Nephron progenitor cell (in vitro differentiated cells): ENCODE measurements at regions not wholly inside any gene's neighbourhood (a gene's known extent, or its start where the extent isn't known, plus 50 kb on each side); places are given as distances from the start of the nearest gene placed in this dataset.
"Not testable (repeated sequence)": the region's sequence is repeated elsewhere in the genome, so short reads cannot be mapped to it uniquely, and the experiment has no call there.

ENCODE experiments used
- DNase-seq: peaks from one replicate; pipeline ENCODE4 v3.0.0; 2021
- H3K27ac Mint-ChIP-seq: 2 replicates; pipeline ENCODE4 v1.8.0; 2021; ENCODE audit warnings: mild to moderate bottlenecking, moderate library complexity, mixed read lengths
- H3K27me3 Mint-ChIP-seq: 2 replicates; pipeline ENCODE4 v1.8.0; 2021; ENCODE audit warnings: mild to moderate bottlenecking, low read depth, mixed read lengths; ENCODE audit not compliant: poor library complexity
- H3K36me3 Mint-ChIP-seq: 2 replicates; pipeline ENCODE4 v1.8.0; 2021; ENCODE audit warnings: low read depth, mixed read lengths
- H3K4me1 Mint-ChIP-seq: 2 replicates; pipeline ENCODE4 v1.8.0; 2021; ENCODE audit warnings: mixed read lengths
- H3K4me3 Mint-ChIP-seq: 2 replicates; pipeline ENCODE4 v1.8.0; 2021; ENCODE audit warnings: mild to moderate bottlenecking, moderate library complexity, mixed read lengths
- H3K9me3 Mint-ChIP-seq: 2 replicates; pipeline ENCODE4 v1.8.0; 2021; ENCODE audit warnings: mild to moderate bottlenecking, moderate library complexity, mixed read lengths
- TF ChIP-seq, protein P1 (sequence below): fragments of 200-600 bp; sonication (generic); IDR thresholded peaks from 2 replicates; pipeline ENCODE4 v1.5.0; 2021; ENCODE audit warnings: antibody characterized with exemption

DNA sequence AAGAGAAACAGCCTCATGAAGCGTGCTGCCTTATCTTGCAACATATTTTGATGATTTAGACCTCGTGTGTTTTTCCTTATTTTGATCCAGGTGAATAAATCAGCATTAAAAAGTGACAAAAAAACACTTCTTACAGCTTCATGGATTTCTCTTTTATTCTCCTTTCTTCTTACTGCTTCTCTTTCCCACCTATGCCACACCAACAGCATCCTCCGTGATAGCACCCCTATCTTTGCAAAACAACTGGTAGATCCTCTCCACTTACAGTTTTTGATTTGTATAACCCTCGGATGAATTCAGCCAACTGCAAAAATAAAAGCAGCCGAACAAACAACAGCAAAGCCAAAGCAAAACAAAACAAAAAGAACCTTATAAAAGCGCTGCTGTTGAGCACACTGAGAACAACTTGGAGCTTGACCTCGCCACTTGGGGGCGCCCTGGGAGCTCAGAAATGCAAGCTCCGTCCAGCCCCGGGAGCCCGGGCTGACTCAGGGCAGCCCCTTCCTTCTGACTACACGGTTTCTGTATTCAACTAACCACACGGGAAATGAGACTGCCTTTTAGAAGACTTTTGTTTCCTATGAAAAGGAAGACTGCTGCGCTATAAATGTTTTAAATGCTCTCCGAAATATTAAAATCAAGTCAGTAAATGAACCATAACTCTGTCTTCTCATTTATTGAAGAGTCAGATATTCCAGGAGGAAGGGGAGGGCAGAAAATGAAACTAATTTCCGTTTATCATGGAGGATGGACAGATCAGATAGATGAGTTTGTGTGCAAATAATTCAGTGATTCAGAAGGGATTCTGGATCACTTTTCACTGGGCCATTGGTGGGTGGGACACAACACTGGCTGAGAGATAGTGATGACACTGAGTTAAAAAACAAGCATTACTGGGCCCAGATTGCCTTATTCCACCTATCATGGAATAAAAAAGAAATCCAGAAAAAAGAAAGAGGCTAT is 186.8 kb downstream of the ATP6V0E2 start:
- not testable (repeated sequence) for H3K9me3 Mint-ChIP-seq, H3K27ac Mint-ChIP-seq, H3K4me3 Mint-ChIP-seq, H3K27me3 Mint-ChIP-seq, H3K36me3 Mint-ChIP-seq, H3K4me1 Mint-ChIP-seq
- TF ChIP-seq, protein P1, sequence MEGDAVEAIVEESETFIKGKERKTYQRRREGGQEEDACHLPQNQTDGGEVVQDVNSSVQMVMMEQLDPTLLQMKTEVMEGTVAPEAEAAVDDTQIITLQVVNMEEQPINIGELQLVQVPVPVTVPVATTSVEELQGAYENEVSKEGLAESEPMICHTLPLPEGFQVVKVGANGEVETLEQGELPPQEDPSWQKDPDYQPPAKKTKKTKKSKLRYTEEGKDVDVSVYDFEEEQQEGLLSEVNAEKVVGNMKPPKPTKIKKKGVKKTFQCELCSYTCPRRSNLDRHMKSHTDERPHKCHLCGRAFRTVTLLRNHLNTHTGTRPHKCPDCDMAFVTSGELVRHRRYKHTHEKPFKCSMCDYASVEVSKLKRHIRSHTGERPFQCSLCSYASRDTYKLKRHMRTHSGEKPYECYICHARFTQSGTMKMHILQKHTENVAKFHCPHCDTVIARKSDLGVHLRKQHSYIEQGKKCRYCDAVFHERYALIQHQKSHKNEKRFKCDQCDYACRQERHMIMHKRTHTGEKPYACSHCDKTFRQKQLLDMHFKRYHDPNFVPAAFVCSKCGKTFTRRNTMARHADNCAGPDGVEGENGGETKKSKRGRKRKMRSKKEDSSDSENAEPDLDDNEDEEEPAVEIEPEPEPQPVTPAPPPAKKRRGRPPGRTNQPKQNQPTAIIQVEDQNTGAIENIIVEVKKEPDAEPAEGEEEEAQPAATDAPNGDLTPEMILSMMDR, result peak; percentile 43
- DNase-seq, result peak; percentile 93

DNA sequence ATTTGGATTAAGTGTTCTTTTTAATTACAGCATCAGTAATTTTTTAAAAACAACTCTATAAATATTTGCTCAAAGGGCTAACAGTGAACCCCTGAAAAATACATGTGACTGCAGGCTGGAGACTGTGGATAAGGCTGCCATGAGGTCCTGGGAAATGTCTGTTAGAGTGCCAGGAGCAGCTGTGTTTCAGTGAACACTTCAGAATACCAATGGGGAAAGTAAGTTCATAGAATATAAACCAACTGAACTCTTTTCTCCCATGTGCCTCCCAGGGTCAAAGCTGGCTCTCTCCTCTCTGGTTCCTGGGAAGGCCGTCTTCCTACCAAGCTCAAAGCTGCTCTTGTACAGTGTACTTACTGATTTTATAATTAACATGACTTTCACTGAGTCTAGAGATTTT is 189.4 kb downstream of the ATP6V0E2 start:
- not testable (repeated sequence) for H3K27me3 Mint-ChIP-seq, H3K27ac Mint-ChIP-seq, H3K9me3 Mint-ChIP-seq, H3K36me3 Mint-ChIP-seq, DNase-seq, H3K4me3 Mint-ChIP-seq, H3K4me1 Mint-ChIP-seq

DNA sequence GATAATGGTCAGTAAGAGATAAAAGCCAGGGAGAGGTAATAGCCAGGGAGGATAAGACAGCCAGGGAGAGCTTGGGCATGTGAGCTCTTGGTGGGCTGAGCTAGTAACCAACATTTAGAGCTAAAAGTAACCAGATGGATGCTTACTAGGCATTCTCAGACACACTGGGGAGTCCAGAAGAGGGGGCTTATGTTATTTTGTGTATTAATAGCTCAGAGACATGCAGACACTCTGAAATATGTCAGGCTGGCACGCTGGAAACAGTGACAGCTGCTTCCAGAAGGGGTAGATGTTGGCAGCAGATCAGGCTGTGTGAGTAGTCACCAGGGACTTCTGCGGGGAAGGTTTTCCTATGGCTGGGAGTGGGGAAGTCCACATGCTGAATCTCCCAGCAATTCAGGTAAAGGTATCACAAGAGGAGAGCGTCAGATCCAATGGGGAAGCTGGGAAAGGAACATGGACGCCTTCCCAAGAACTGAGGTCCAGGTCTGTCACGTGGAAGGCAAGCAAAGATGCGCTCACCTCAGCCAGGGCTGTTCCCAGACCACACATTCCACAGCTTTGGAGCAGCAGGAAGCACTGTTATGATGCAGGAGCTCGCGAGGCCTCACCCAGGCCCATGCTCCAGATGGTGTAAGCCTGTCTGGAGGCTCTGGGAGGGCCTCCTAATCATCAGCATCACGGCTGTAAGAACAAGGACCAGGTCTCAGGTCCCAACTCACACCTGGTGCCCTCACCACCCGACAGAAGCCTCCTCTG is 196.0 kb downstream of the ATP6V0E2 start:
- H3K4me3 Mint-ChIP-seq, H3K9me3 Mint-ChIP-seq, H3K36me3 Mint-ChIP-seq, H3K27ac Mint-ChIP-seq, DNase-seq, H3K4me1 Mint-ChIP-seq, H3K27me3 Mint-ChIP-seq: not testable (repeated sequence)

DNA sequence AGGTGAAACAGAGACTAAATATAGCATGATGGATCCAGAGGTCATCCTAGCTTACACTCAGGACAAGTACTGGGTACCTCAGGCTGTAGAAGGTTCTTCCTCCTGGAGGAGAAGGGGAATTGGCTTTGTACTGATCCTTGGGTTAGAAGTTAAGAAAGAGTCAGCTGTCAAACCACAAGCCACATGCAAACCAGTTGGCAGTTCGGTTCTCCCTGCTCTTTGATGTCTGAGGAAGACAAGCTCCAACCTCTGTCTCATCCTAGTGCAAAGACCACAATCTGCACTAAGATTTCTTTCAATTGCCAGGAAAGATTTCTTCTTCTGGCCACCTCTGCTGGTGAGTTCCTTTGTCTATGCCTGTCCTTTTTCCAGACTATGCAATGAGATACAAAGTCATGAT is 203.8 kb downstream of the ATP6V0E2 start:
- not testable (repeated sequence) for H3K4me3 Mint-ChIP-seq, H3K36me3 Mint-ChIP-seq, H3K9me3 Mint-ChIP-seq, DNase-seq, H3K4me1 Mint-ChIP-seq, H3K27me3 Mint-ChIP-seq, H3K27ac Mint-ChIP-seq

DNA sequence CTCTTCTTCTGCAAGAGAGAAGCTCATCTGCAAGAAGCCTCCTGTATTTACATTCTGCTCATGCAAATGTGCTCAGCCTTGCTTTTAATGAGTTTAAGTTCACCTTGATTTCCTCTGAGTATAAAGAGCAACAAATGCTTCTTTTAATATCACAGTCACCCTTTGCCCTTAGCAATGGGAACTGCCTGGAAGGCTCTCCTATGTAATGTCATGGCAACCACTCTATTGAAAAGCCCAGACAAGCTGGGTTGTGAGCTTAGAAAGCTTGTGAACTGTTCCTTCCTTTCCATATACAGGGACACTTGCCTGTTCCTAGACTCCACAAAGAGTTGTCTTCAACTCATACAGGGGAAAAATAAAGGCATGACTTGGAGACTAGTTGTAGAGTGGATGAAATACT is 208.1 kb downstream of the ATP6V0E2 start:
- H3K4me1 Mint-ChIP-seq, DNase-seq, H3K9me3 Mint-ChIP-seq, H3K4me3 Mint-ChIP-seq, H3K27me3 Mint-ChIP-seq, H3K27ac Mint-ChIP-seq, H3K36me3 Mint-ChIP-seq: not testable (repeated sequence)

DNA sequence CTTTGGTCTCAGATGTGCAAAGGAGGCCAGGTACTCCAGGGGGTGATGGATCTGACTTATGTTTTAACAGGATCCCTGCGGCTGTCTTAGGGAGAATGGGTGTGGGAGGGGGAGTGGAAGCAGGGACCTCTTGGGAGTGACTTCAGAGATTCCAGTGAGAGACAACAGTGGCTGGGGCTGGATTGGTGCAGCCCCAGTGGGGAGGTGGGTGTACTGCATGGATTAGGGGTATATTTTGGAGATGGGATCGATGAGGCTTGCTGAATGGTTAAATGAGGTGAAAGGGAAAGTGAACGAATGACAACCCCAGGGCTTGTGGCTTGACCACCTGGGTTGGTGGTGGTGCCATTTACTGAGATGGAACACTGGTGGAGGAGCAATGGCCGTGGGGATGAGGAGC is 211.0 kb downstream of the ATP6V0E2 start:
- H3K9me3 Mint-ChIP-seq, H3K4me3 Mint-ChIP-seq: not testable (repeated sequence)

DNA sequence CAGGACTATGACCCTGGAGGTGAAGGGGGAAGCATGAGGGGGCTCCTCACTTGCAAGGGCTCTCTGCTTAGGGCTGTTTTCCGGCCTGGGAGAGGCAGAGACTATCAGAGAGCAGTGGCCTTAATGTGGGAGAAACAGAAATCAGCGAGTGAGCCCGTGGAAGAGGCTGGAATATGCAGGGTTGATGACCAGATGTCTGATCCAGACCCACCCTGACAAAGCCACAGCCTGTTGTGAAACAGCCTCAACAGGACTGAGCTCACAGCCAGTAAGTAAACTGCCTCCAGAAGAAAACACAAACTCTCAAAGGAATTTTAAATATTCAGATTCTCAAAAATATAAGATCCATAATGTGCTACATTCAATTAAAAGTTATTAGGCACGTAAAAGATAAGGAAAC is 213.7 kb downstream of the ATP6V0E2 start:
- not testable (repeated sequence) for DNase-seq, H3K4me1 Mint-ChIP-seq, H3K9me3 Mint-ChIP-seq, H3K36me3 Mint-ChIP-seq, H3K27me3 Mint-ChIP-seq, H3K27ac Mint-ChIP-seq, H3K4me3 Mint-ChIP-seq

More for the DNA sequence above, 211.0 kb downstream of the ATP6V0E2 start:
- not testable (repeated sequence) for H3K27ac Mint-ChIP-seq, DNase-seq, H3K4me1 Mint-ChIP-seq, H3K27me3 Mint-ChIP-seq, H3K36me3 Mint-ChIP-seq

DNA sequence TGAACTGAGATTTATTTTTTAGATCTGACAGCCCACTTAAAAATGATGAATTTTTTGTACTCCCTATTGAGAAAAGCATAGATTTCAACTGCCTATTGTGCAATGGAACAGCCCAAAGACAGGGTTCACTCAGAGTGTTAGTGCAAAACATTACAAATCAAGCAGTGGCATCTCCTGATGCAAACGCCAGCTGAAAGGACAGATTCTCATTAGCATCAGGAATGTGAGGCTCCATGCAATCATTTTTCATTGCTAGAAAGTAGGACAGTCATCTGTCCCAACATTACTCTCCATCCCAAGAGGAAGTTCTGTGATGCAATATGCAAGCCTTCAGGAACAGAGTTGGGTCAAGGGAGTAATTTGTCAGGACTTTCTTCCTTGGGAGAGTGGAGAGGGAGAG is 215.4 kb downstream of the ATP6V0E2 start:
- H3K36me3 Mint-ChIP-seq, H3K27ac Mint-ChIP-seq, H3K27me3 Mint-ChIP-seq, H3K4me3 Mint-ChIP-seq, DNase-seq, H3K9me3 Mint-ChIP-seq: not testable (repeated sequence)
- H3K4me1 Mint-ChIP-seq, result peaks cover 10% of the 10 kb centered on the region

DNA sequence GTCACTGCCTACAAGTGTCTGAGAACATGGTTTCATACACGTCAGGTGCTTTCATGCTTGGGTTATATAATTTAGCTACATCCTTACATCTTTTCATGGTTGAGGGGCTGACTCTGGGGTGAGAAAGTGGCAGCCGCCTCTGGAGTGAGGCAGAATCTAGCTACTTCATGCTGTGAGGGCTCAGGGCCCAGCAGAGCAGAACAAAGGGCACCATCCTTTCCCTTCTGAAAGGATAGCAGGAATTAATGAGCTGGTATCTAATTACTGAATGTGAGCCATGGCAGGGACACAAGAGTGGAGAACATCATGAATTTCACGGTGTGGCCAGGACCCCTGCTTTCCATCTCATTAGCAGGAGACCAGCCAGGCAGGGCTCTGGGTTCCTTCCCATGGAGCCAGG is 217.0 kb downstream of the ATP6V0E2 start:
- H3K9me3 Mint-ChIP-seq, H3K27me3 Mint-ChIP-seq, H3K4me3 Mint-ChIP-seq, H3K36me3 Mint-ChIP-seq, H3K27ac Mint-ChIP-seq, DNase-seq: not testable (repeated sequence)
- H3K4me1 Mint-ChIP-seq, result peaks cover 10% of the 10 kb centered on the region

DNA sequence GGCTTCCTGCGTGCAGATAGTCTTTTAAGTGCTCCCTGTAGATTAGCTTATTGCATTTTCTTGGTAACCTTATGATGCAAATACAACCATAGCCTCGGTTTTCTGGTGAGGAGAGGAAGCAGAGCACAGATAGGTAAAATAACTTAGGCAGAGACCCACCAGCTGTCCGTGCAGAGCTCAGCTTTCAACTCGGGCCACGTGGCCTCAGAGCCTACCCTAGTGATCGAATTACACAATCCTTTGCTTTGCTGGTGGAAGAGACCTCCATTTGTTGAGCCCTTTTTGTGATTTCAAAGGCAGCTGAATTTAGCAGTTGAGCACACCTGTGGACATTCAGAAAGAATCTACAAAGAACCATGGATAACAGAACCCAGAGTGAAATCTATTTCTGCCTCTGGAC is 220.1 kb downstream of the ATP6V0E2 start:
- not testable (repeated sequence) for H3K9me3 Mint-ChIP-seq, H3K4me3 Mint-ChIP-seq, H3K36me3 Mint-ChIP-seq, DNase-seq, H3K27me3 Mint-ChIP-seq, H3K27ac Mint-ChIP-seq
- H3K4me1 Mint-ChIP-seq, result peaks cover 10% of the 10 kb centered on the region

DNA sequence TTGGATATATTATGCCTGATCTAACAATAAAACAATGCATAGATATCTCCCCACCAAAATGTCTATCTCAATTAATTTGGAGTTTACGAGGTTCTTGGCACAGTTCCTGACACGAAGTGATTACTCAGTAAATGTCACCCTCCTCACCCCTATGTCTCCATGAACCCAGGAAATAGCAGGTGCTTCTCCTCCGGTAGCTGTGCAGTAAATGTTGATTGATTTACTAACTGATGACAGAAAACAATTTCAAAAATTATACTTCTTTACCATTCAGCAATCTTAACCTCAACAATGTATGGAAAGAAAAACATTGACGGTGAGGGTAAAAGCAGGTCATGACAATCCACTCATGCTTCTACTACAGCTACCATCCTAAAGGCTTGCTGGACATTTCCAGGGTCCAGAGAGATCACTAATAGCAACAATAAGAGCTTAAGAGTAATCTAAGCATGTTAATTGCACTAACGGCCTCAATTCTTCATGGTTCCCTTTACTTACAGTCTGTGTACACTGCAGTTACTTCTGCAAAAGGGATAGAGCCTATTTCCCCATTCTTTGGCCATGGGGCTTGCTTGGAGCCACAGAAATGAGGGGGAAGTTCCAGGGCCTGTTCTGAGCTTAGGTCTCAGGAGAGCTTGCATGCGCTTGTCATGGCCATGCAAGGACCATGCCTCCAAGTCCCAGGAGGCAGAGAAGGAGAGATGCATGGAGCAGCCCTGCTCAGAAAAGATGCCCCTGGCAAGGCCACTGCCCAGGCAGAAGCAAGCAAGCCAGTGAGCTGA is 222.6 kb downstream of the ATP6V0E2 start:
- not testable (repeated sequence) for H3K27me3 Mint-ChIP-seq, DNase-seq, H3K4me3 Mint-ChIP-seq, H3K4me1 Mint-ChIP-seq, H3K36me3 Mint-ChIP-seq, H3K9me3 Mint-ChIP-seq, H3K27ac Mint-ChIP-seq

DNA sequence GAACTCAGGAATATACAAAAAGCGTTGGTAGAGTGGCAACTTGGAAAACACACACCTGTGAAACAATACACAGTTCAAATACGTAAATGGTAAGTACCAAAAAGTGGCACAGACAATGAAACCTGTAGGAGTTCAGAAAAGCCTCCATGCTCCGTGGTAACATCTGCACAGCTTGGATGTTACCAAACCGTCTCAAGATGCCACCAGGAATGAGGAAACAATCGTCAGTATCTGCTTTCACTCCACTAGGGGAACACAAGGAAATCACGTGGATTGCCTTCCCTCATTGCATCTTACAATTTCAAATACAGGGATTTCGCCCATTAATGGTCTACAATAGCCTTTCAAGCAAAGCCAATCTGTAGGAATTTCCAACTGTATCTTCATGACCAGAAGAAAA is 224.6 kb upstream of the LRRC61 start:
- not testable (repeated sequence) for H3K9me3 Mint-ChIP-seq, H3K36me3 Mint-ChIP-seq, H3K4me1 Mint-ChIP-seq, DNase-seq, H3K4me3 Mint-ChIP-seq, H3K27ac Mint-ChIP-seq, H3K27me3 Mint-ChIP-seq

DNA sequence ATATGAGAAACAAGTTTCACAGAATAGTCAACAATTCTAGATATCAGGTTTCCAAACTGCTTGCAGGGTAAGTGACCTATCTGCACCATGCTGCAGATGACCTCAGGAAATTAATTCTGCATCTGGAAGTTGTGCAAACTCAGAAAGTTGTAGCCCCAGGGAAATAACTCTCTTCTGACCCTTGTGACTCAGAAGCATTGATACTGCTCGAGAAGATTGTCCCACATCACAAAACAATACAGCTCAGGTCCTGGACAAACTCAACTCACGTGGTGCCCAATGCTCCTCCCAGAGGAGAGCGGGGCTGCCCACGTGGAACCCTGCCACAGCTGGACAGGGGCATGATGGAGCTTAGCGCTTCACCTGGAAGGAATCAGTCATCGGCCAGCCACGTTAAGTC is 221.9 kb upstream of the LRRC61 start:
- not testable (repeated sequence) for H3K4me3 Mint-ChIP-seq, H3K27ac Mint-ChIP-seq, H3K9me3 Mint-ChIP-seq, DNase-seq, H3K4me1 Mint-ChIP-seq, H3K36me3 Mint-ChIP-seq
- H3K27me3 Mint-ChIP-seq, result peaks cover 15% of the 10 kb centered on the region
